RWPE2 (cell line): ENCODE measurements at regions not wholly inside any gene's neighbourhood (a gene's known extent, or its start where the extent isn't known, plus 50 kb on each side); places are given as distances from the start of the nearest gene placed in this dataset.
"Not testable (repeated sequence)": the region's sequence is repeated elsewhere in the genome, so short reads cannot be mapped to it uniquely, and the experiment has no call there.

Experiments used
- ATAC-seq: fragments of 200-7000 bp; cut with Tn5 transposase; 3 replicates; pipeline ENCODE4 v1.9.1; 2021; ENCODE audit warnings: low read depth
- DNase-seq: peaks from one replicate; pipeline ENCODE4 v3.0.0-alpha.2; 2020; ENCODE audit warnings: low spot score
- H3K27ac ChIP-seq: fragments of 450-650 bp; 2 replicates; pipeline ENCODE4 v1.5.1; 2017; ENCODE audit warnings: mild to moderate bottlenecking; ENCODE audit not compliant: poor library complexity, severe bottlenecking
- H3K27me3 ChIP-seq: fragments of 250-450 bp; sonication (Bioruptor Pico); 2 replicates; pipeline ENCODE4 v1.5.1; 2021; ENCODE audit warnings: mild to moderate bottlenecking, moderate library complexity; ENCODE audit not compliant: insufficient read depth, poor library complexity, severe bottlenecking
- H3K36me3 ChIP-seq: fragments of 250-450 bp; sonication (Bioruptor Pico); 2 replicates; pipeline ENCODE4 v1.5.1; 2020; ENCODE audit warnings: low read depth, mild to moderate bottlenecking, moderate library complexity
- H3K4me1 ChIP-seq: fragments of 250-450 bp; sonication (Bioruptor Pico); 2 replicates; pipeline ENCODE4 v1.5.1; 2021; ENCODE audit warnings: mild to moderate bottlenecking, moderate library complexity; ENCODE audit not compliant: insufficient read depth, poor library complexity, severe bottlenecking
- H3K4me3 ChIP-seq: fragments of 250-450 bp; sonication (Bioruptor Pico); 2 replicates; pipeline ENCODE4 v1.5.1; 2021; ENCODE audit warnings: mild to moderate bottlenecking, moderate library complexity; ENCODE audit not compliant: severe bottlenecking
- H3K9me3 ChIP-seq: fragments of 250-450 bp; sonication (Bioruptor Pico); 2 replicates; pipeline ENCODE4 v1.5.1; 2021; ENCODE audit warnings: mild to moderate bottlenecking, moderate library complexity; ENCODE audit not compliant: severe bottlenecking
- TF ChIP-seq, protein P1 (sequence below): fragments of 450-650 bp; IDR thresholded peaks from one replicate; pipeline ENCODE4 v1.5.1; 2017; ENCODE audit warnings: mild to moderate bottlenecking, moderate library complexity; ENCODE audit not compliant: poor library complexity, severe bottlenecking

DNA sequence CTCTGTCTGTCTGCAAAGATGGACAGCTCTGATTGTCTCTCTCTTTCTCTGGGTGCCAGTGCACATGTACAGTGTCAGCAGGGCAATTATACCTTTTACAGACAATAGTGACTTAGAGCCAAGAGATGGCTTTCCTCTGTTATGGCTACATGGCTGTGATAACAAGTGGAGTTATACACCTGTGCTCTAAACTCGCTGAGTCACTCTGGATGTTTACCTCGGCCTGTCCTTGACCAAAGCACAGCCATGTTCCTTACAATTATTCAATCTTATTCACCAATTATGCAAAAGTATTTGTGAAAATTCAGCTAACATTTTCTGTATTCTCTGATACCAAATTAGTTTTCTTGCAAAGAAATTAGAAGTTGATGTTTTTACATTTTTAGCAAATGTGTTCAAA lies 475.5 kb upstream of the CCDC196 start:
- Histone ChIP-seq H3K4me3 (no peak overlapping the region), H3K27me3 (no peaks in the 10 kb centered on the region), H3K27ac (no peak overlapping the region), H3K36me3 (no peaks in the 10 kb centered on the region), H3K4me1 (no peaks in the 10 kb centered on the region), H3K9me3 (no peaks in the 10 kb centered on the region)
- TF ChIP-seq, protein P1, sequence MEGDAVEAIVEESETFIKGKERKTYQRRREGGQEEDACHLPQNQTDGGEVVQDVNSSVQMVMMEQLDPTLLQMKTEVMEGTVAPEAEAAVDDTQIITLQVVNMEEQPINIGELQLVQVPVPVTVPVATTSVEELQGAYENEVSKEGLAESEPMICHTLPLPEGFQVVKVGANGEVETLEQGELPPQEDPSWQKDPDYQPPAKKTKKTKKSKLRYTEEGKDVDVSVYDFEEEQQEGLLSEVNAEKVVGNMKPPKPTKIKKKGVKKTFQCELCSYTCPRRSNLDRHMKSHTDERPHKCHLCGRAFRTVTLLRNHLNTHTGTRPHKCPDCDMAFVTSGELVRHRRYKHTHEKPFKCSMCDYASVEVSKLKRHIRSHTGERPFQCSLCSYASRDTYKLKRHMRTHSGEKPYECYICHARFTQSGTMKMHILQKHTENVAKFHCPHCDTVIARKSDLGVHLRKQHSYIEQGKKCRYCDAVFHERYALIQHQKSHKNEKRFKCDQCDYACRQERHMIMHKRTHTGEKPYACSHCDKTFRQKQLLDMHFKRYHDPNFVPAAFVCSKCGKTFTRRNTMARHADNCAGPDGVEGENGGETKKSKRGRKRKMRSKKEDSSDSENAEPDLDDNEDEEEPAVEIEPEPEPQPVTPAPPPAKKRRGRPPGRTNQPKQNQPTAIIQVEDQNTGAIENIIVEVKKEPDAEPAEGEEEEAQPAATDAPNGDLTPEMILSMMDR, result no peak
- ATAC-seq (no peak), DNase-seq (no peak)

DNA sequence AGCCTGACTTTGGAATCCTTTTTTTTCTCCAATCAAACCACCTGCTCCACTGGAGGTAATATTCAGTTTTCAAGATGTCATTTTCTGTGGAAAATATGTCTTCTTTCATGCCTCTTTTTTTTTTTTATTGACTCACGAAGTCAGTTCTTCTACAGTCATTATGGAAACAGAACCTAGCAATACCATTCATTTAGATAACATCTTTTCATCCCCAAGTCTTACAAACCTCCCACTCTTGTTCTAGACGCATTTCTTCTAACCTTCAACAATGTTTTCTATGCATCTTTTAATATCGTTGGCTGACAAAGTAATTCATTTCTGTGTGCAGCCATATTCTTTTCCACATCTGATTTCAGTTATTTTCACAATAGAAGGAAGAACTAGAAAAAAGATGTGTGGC lies 474.3 kb upstream of the CCDC196 start:
- ATAC-seq (no peak), DNase-seq (no peak)
- Histone ChIP-seq H3K4me1 (no peaks in the 10 kb centered on the region), H3K27ac (no peak overlapping the region), H3K36me3 (no peaks in the 10 kb centered on the region), H3K4me3 (no peak overlapping the region), H3K9me3 (no peaks in the 10 kb centered on the region), H3K27me3 (no peaks in the 10 kb centered on the region)
- TF ChIP-seq, protein P1, result no peak

GRCh38 chr14:66013607-66014006 lies 472.6 kb upstream of the CCDC196 start:
- not testable (repeated sequence) for H3K27ac ChIP-seq, H3K27me3 ChIP-seq, ATAC-seq, H3K36me3 ChIP-seq, H3K9me3 ChIP-seq, H3K4me1 ChIP-seq, DNase-seq, H3K4me3 ChIP-seq

DNA sequence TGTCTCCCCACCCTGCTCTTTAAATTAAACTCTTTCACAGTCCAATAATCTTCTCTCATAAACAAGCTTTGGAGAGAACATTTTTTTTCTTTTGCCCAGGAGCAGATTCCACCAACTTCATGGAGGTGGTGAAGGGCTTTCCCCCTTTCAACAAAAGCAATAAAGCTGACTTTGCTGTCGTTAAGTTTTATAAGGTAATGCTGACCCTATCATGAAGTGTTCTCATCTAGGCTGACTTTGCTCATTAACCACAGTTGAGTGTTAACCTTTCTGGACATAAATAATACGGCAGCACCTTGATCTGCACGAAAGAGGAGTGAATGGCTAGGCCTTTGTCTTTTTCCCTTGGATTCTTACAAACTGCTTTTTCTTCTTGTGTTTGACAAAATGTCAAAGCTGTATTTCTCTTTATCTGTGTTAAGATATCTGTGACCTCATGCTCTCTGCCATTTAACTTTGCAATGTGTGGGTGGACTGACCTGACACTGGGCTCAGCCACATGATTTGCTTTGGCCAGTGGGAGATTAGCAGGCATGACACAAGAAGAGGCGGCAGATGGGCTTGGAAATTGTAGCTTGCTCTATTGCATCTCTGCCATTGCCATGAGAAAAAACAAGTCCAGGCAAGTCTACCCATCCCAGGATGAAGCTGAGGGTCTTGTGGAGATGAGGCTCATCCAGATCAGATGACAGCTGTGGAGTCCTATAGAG lies 470.9 kb upstream of the CCDC196 start:
- Histone ChIP-seq H3K9me3 (no peaks in the 10 kb centered on the region), H3K36me3 (no peaks in the 10 kb centered on the region), H3K27me3 (no peaks in the 10 kb centered on the region), H3K4me1 (no peaks in the 10 kb centered on the region), H3K4me3 (no peak overlapping the region), H3K27ac (no peak overlapping the region)
- TF ChIP-seq, protein P1, result no peak
- ATAC-seq (no peak), DNase-seq (no peak)

GRCh38 chr14:66017927-66018326 lies 468.2 kb upstream of the CCDC196 start:
- H3K27me3 ChIP-seq, result no peaks in the 10 kb centered on the region
- no peak for DNase-seq

More at GRCh38 chr14:66017927-66018326, 468.2 kb upstream of the CCDC196 start:
- Histone ChIP-seq H3K4me3 (no peak overlapping the region), H3K4me1 (no peaks in the 10 kb centered on the region), H3K9me3 (no peaks in the 10 kb centered on the region), H3K27ac (no peak overlapping the region), H3K36me3 (no peaks in the 10 kb centered on the region)
- TF ChIP-seq, protein P1, result no peak
- no peak for ATAC-seq
